ENCODE measurements at regions not wholly inside any gene's neighbourhood (a gene's known extent, or its start where the extent isn't known, plus 50 kb on each side); places are given as distances from the start of the nearest gene placed in this dataset.

DNA sequence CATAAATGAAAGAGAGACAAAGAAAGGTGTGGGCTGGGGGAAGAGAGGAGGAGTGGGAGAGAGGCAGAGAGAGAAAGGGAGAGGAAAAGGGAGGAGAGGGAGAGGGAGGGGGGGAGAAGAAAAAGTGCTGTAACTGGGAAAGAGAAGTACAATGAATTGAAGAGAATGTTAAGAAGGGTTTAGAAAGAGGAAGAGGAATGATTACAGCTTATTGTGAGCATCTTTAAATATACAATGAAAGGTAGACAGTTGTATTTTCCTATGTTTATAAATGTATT is 229.1 kb upstream of the PMFBP1 start:
- TF ChIP-seq ZNF449 (CRISPR knock-in tag; IDR thresholded peaks at IDR 0.05) (no peak), ZBTB17 (CRISPR knock-in tag; IDR thresholded peaks at IDR 0.05) (no peak), POLR2A (conservative IDR thresholded peaks at IDR 0.05) (no peak), CTCF (IDR thresholded peaks at IDR 0.05 in 2 of 3, conservative IDR thresholded peaks at IDR 0.05 in 1 of 3; ENCODE audit: insufficient read depth in 2 of 3, low read depth in 1 of 3, low read length in 3 of 3) (no peak), RNF2 (IDR thresholded peaks at IDR 0.05) (no peak), DPF2 (IDR thresholded peaks at IDR 0.05) (no peak), ZFP36 (IDR thresholded peaks at IDR 0.05; ENCODE audit: low read depth, low read length, partially characterized antibody) (no peak), RAD21 (CRISPR knock-in tag; conservative IDR thresholded peaks at IDR 0.05 in 1 of 2, IDR thresholded peaks at IDR 0.05 in 1 of 2) (no peak)

Data from K562 (cell line).